H1 (cell line): ENCODE measurements at regions not wholly inside any gene's neighbourhood (a gene's known extent, or its start where the extent isn't known, plus 50 kb on each side); places are given as distances from the start of the nearest gene placed in this dataset.

Experiments used
- CTBP2 ChIP-seq: IDR thresholded peaks from 2 replicates; pipeline ENCODE4 v1.7.0; 2011; ENCODE audit warnings: borderline replicate concordance, mild to moderate bottlenecking, moderate library complexity, mixed read lengths, low read length; ENCODE audit not compliant: insufficient read depth, insufficient read length
- HDAC2 ChIP-seq, 2 experiments: fragments of 300-600 bp in 1 of 2; sonication (generic) in 1 of 2; IDR thresholded peaks; 2 replicates each; pipeline ENCODE4 v1.6.1; 2011 to 2012; ENCODE audit warnings: low read depth in 2 of 2, low read length in 2 of 2, mild to moderate bottlenecking in 2 of 2, moderate library complexity in 2 of 2, borderline replicate concordance in 1 of 2, inconsistent platforms in 1 of 2
- KDM4A ChIP-seq: IDR thresholded peaks from one replicate; pipeline ENCODE4 v1.7.1; 2012; ENCODE audit warnings: low read depth, mild to moderate bottlenecking, moderate library complexity, low read length, inconsistent platforms; ENCODE audit not compliant: severe bottlenecking
- PHF8 ChIP-seq: fragments of 200-600 bp; sonication (generic); conservative IDR thresholded peaks from 2 replicates; pipeline ENCODE4 v1.7.1; 2012; ENCODE audit warnings: low read depth, mild to moderate bottlenecking, inconsistent platforms, low read length, moderate library complexity
- RAD21 ChIP-seq, 2 experiments: IDR thresholded peaks in 1 of 2; conservative IDR thresholded peaks in 1 of 2; 2 replicates each; pipeline ENCODE4 v1.6.1; 2011; ENCODE audit warnings: low read depth in 2 of 2, low read length in 2 of 2, improper control_type of control experiment in 1 of 2, inconsistent platforms in 1 of 2, mild to moderate bottlenecking in 1 of 2, moderate library complexity in 1 of 2
- SUZ12 ChIP-seq: fragments of 200-600 bp; sonication (generic); IDR thresholded peaks from 2 replicates; pipeline ENCODE4 v1.6.1; 2012; ENCODE audit warnings: mild to moderate bottlenecking, inconsistent platforms, low read length, moderate library complexity, mixed read lengths
- TAF7 ChIP-seq: optimal IDR thresholded peaks from 2 replicates; pipeline ENCODE3; 2011; ENCODE audit warnings: low read depth, mild to moderate bottlenecking, inconsistent platforms, low read length, moderate library complexity, borderline replicate concordance

DNA sequence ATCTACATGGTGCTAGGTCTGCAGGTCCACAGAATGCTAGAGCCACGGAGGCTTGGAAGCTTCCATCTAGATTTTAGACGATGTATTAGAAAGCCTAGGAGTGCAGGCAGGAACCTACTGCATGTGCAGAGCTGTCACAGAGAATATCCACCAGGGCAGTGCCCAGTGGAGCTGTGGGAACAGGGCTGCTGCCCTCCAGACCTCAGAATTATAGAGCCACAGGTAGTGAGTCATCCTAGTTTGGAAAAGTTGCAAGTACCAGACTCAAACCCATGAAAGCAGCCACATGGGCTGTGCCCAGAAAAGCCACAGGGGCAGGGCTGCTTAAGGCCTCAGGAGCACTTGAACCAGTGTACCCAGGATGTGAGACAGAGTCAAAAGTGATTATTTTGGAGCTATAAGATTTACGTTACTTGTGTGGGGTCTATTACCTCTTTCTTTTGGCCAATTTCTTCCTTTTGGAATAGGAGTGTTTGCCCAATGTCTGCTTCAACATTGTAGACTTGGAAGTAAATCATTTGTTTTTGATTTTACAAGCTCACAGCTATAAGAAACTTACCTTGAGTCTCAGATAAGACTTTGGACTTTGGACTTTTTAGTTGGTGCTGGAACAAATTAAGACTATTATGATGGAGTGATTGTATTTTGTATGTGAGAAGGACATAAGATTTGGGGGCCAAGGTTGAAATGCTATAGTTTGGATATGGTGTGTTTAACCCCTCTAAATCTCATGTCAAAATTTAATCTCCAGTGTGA, 143.5 kb upstream of the CHRDL1 start (continued):
- TF ChIP-seq PHF8 (no peak), HDAC2 (IDR thresholded peaks at IDR 0.05; ENCODE audit: borderline replicate concordance in 1 of 2, low read depth in 2 of 2, low read length in 2 of 2) (no peak), KDM4A (no peak), TAF7 (no peak), CTBP2 (no peak), RAD21 (IDR thresholded peaks at IDR 0.05 in 1 of 2, conservative IDR thresholded peaks at IDR 0.05 in 1 of 2; ENCODE audit: low read depth in 2 of 2, low read length in 2 of 2) (no peak), SUZ12 (no peak)
